Prostate gland (tissue), 2 donors: ENCODE measurements at regions not wholly inside any gene's neighbourhood (a gene's known extent, or its start where the extent isn't known, plus 50 kb on each side); places are given as distances from the start of the nearest gene placed in this dataset.

Experiments
- DNase-seq: peaks from one replicate; pipeline ENCODE4 v3.0.0-alpha.2; 2019; ENCODE audit warnings: low spot score
- H3K27ac ChIP-seq, 2 donors: fragments of 200-600 bp; sonication (generic); 2 replicates each; pipeline ENCODE4 v1.5.1; 2017 to 2019
- H3K27me3 ChIP-seq: fragments of 200-600 bp; sonication (generic); replicated peaks from 2 replicates; pipeline ENCODE4 v1.5.1; 2019; ENCODE audit not compliant: insufficient read depth
- H3K36me3 ChIP-seq, 2 donors: fragments of 200-600 bp; sonication (generic); 1 replicate in 1 of 2; 2 replicates in 1 of 2; pipeline versions ENCODE4 v1.5.1 to v1.8.1; 2017 to 2019
- H3K4me1 ChIP-seq: fragments of 200-600 bp; sonication (generic); replicated peaks from 2 replicates; pipeline ENCODE4 v1.5.1; 2019
- H3K4me3 ChIP-seq, 2 donors: fragments of 200-600 bp; sonication (generic); 2 replicates each; pipeline ENCODE4 v1.5.1; 2017 to 2019
- H3K9me3 ChIP-seq: fragments of 200-600 bp; sonication (generic); 2 replicates; pipeline ENCODE4 v1.5.1; 2017
- CTCF ChIP-seq, 4 experiments: fragments of 200-600 bp in 2 of 4; fragments of 450-650 bp in 2 of 4; sonication (generic) in 2 of 4; IDR thresholded peaks; 1 replicate in 3 of 4; 2 replicates in 1 of 4; pipeline ENCODE4 v1.5.1; 2016 to 2019; ENCODE audit warnings: antibody characterized with exemption in 4 of 4, mild to moderate bottlenecking in 2 of 4, moderate library complexity in 2 of 4
- POLR2A ChIP-seq: fragments of 450-650 bp; IDR thresholded peaks from one replicate; pipeline ENCODE4 v1.6.1; 2016; ENCODE audit warnings: antibody characterized with exemption, mild to moderate bottlenecking
- POLR2AphosphoS5 ChIP-seq: sonication (generic); formaldehyde crosslinking; IDR thresholded peaks from one replicate; pipeline ENCODE4 v1.6.1; 2017; ENCODE audit warnings: antibody characterized with exemption
- WGBS: methylation state at CpG from one replicate; pipeline ENCODE4 v1.1.5; 2018; 5-methylcytosine and 5-hydroxymethylcytosine counted together
- intact Hi-C: fragments of 100-400 bp; cut with DNase I; formaldehyde crosslinking; loops from one replicate; pipeline ENCODE4 v1.14.2; 2022

DNA sequence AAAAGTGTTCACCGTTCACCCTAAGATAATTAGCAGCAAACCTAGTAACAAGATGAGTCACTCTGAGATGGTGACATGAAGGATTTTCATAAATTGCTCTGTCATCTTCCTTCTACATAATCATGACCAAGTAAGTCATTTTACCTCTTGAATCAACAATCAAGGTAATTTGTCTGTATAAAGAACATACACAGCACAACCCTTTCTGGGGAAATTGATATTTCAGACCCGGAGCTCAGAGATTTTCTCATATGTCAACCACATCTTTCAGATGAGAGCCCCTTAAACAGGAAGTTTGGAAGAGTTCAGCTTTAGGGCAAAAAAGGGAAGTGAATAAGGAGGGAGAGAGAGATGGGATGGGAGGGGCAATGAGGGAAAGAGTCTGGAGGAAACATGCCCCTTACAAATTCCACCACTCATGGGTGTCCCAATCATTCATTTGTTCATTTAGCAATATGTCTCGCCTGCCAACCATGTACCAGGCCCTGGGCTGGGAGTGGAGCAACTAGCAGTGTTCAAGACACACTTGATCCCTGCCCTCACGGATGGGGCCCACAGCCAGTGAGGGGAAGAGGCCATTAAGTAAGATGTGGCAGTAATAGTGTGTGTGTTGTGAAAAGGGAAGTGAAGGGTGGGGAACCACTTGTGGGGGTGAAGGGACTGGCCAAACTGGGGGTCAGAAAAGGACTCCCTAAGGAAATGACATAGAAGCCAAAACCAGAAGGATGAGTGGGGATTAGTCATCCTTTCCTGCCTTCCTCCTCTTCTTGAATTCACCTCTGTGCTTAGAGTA, 190.9 kb downstream of the MAFB start:
- DNase-seq: no peak
- intact Hi-C loops: no loop called here
- no peak for TF ChIP-seq POLR2A
- TF ChIP-seq CTCF (IDR thresholded peaks at IDR 0.05): no peak
- no peak for TF ChIP-seq POLR2AphosphoS5
- WGBS: 65% methylated on average over 4 of the region's 4 CpGs
- Histone ChIP-seq H3K4me1 (no peaks in the 10 kb centered on the region), H3K36me3 (no peaks in the 10 kb centered on the region), H3K4me3 (no peak overlapping the region), H3K27ac (no peak overlapping the region), H3K9me3 (no peaks in the 10 kb centered on the region), H3K27me3 (no peaks in the 10 kb centered on the region)

DNA sequence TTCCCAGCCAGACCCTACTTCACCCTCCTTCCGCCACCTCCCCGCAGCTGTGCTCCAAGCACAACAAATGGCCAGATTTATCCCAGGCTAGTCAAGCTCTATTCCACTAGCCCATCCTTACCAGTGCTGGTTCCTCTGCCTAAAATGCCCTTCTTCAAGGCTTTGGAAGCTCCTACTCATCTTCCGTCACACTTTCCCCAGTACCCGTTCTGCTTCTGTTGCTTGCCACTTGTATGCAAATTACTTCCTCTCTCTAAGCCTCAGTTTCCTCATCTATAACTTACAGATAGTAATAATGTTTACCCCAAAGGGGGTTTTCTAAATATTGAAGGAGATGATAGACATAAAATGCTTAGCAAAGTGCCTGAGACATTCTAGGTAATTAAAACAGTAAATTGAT, 193.1 kb downstream of the MAFB start:
- Histone ChIP-seq H3K27me3 (no peaks in the 10 kb centered on the region), H3K27ac (no peak overlapping the region), H3K4me1 (no peaks in the 10 kb centered on the region), H3K36me3 (no peaks in the 10 kb centered on the region), H3K9me3 (no peaks in the 10 kb centered on the region), H3K4me3 (no peak overlapping the region)
- no peak for TF ChIP-seq POLR2A
- no peak for TF ChIP-seq CTCF (IDR thresholded peaks at IDR 0.05)
- TF ChIP-seq POLR2AphosphoS5: no peak
- intact Hi-C loops: no loop called here
- no peak for DNase-seq
- 90% methylated on average over 4 of the region's 4 CpGs for WGBS

- DNase-seq: no peak
- H3K4me1 ChIP-seq: no peaks in the 10 kb centered on the region
- H3K4me3 ChIP-seq: no peak overlapping the region
- 93% methylated on average over 3 of the region's 3 CpGs for WGBS
- H3K27me3 ChIP-seq: no peaks in the 10 kb centered on the region
- H3K9me3 ChIP-seq: no peaks in the 10 kb centered on the region
- H3K36me3 ChIP-seq: no peaks in the 10 kb centered on the region
- TF ChIP-seq POLR2AphosphoS5: no peak
- no peak for TF ChIP-seq POLR2A
- no peak for TF ChIP-seq CTCF (IDR thresholded peaks at IDR 0.05)
- H3K27ac ChIP-seq: no peak overlapping the region
- intact Hi-C loops: no loop called here
Observed at GRCh38 chr20:40494248-40494647, 194.8 kb downstream of the MAFB start.

DNA sequence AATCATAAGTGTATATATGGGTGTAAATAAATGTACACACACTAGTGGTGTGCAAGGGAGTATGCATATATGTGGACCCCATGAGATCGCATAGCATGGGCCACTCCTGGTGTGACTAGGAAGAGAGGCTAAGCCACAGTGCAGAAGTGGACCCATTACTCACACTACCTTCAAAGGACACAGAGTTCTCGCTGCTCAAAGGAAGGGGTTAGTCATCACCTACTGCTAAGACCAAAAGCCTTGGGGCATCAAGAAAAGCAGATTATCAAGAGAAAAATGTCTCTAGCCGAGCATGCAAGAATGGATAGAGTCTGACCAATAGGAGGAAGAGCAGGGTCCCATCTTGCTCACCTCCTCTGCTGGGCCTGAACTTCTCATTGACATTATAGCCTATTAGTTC, 195.5 kb downstream of the MAFB start:
- TF ChIP-seq CTCF (IDR thresholded peaks at IDR 0.05) (no peak), POLR2A (no peak), POLR2AphosphoS5 (no peak)
- intact Hi-C loops: no loop called here
- Histone ChIP-seq H3K9me3 (no peaks in the 10 kb centered on the region), H3K4me3 (no peak overlapping the region), H3K36me3 (no peaks in the 10 kb centered on the region), H3K4me1 (no peaks in the 10 kb centered on the region), H3K27me3 (no peaks in the 10 kb centered on the region), H3K27ac (no peak overlapping the region)
- 80% methylated on average over 3 of the region's 3 CpGs for WGBS
- no peak for DNase-seq

DNA sequence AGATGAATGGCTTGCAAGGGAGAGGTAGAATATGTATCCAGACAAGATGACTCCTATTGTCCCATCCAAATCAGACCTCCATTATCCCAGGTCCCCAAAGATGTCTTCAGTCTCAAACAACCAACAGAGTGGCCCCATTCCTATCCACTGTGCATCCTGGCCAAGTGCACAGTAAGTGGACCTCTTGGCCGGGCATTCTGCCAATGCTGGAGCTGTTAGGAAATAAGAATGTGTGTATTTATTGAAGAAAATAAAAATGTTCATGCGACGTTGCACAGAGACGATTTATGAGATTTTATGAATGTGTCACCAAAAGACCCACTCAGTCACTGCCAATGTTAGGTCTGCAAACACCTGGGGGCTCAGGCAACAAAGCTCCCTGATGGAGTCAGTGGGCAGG, 196.0 kb downstream of the MAFB start:
- H3K4me1 ChIP-seq: no peaks in the 10 kb centered on the region
- 9% methylated on average over 4 of the region's 4 CpGs for WGBS
- no peak for TF ChIP-seq POLR2A
- no peak for TF ChIP-seq CTCF (IDR thresholded peaks at IDR 0.05)
- no peak for TF ChIP-seq POLR2AphosphoS5
- intact Hi-C loops: no loop called here
- no peaks in the 10 kb centered on the region for H3K27me3 ChIP-seq
- no peak overlapping the region for H3K4me3 ChIP-seq
- no peaks in the 10 kb centered on the region for H3K9me3 ChIP-seq
- H3K27ac ChIP-seq: no peak overlapping the region
- DNase-seq: no peak
- H3K36me3 ChIP-seq: no peaks in the 10 kb centered on the region
